Endothelial cell (in vitro differentiated cells): ENCODE measurements at regions not wholly inside any gene's neighbourhood (a gene's known extent, or its start where the extent isn't known, plus 50 kb on each side); places are given as distances from the start of the nearest gene placed in this dataset.

Source experiments
- DNase-seq: peaks from one replicate; pipeline ENCODE4 v3.0.0; 2021; ENCODE audit warnings: low spot score
- H3K27ac Mint-ChIP-seq: one replicate; pipeline ENCODE4 v1.8.0; 2021; ENCODE audit warnings: mixed read lengths, inconsistent platforms; ENCODE audit not compliant: unreplicated experiment
- H3K27me3 Mint-ChIP-seq: one replicate; pipeline ENCODE4 v1.8.0; 2021; ENCODE audit warnings: mild to moderate bottlenecking, moderate library complexity, mixed read lengths, inconsistent platforms; ENCODE audit not compliant: unreplicated experiment
- H3K36me3 Mint-ChIP-seq: one replicate; pipeline ENCODE4 v1.8.0; 2021; ENCODE audit warnings: mild to moderate bottlenecking, low read depth, mixed read lengths, inconsistent platforms; ENCODE audit not compliant: unreplicated experiment
- H3K4me1 Mint-ChIP-seq: one replicate; pipeline ENCODE4 v1.8.0; 2021; ENCODE audit warnings: mild to moderate bottlenecking, mixed read lengths, inconsistent platforms; ENCODE audit not compliant: unreplicated experiment
- H3K4me3 Mint-ChIP-seq: one replicate; pipeline ENCODE4 v1.8.0; 2021; ENCODE audit warnings: mild to moderate bottlenecking, mixed read lengths, inconsistent platforms; ENCODE audit not compliant: unreplicated experiment
- H3K9me3 Mint-ChIP-seq: one replicate; pipeline ENCODE4 v1.8.0; 2021; ENCODE audit warnings: mixed read lengths, inconsistent platforms; ENCODE audit not compliant: unreplicated experiment
- CTCF ChIP-seq: fragments of 200-600 bp; sonication (generic); IDR thresholded peaks from one replicate; pipeline ENCODE4 v1.5.0; 2021; ENCODE audit warnings: antibody characterized with exemption; ENCODE audit not compliant: unreplicated experiment

- Mint-ChIP-seq H3K9me3 (no peaks in the 10 kb centered on the region), H3K4me3 (no peak overlapping the region), H3K36me3 (no peaks in the 10 kb centered on the region), H3K4me1 (no peaks in the 10 kb centered on the region), H3K27ac (no peak overlapping the region), H3K27me3 (peaks cover 3% of the 10 kb centered on the region)
- no peak for DNase-seq
- no peak for TF ChIP-seq CTCF
These were observed 125.3 kb upstream of the STMND1 start for GRCh38 chr6:16976385-16977183.

DNA sequence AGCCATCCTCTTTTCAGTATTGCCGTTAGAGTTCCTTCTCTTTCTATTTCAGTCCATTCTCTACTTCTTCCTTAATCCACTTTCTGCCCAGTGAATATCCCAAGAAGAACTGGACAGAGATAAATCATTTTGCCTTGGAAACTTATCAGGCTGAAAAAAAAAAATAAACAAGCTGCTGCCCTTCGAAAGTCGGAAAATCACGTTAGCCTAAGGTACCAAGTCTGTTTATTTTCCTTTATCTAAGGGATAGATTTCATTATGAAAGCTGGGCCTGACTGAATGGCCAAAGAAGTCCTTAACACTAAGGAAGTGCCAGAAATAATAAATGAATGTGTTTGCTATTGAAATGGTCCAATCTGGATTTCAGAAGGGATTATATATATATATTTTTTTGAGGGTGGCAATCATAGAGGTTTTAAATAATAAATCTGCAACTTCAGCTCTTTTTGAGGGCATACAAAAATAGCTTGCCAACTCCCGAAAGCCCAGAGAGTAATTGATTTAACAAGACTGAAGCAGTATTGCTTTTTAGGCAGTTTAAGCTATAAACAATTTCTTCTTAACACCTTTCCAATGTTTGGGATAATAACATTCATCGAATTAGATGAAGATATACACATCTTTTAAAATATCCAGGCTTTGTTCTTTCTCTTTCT lies 127.0 kb upstream of the STMND1 start:
- no peak for DNase-seq
- Mint-ChIP-seq H3K9me3 (no peaks in the 10 kb centered on the region), H3K36me3 (no peaks in the 10 kb centered on the region), H3K4me1 (no peaks in the 10 kb centered on the region), H3K27ac (no peak overlapping the region), H3K27me3 (peaks cover 3% of the 10 kb centered on the region), H3K4me3 (no peak overlapping the region)
- no peak for TF ChIP-seq CTCF

- no peaks in the 10 kb centered on the region for H3K9me3 Mint-ChIP-seq
These were observed 127.5 kb upstream of the STMND1 start for GRCh38 chr6:16974387-16974673.

DNA sequence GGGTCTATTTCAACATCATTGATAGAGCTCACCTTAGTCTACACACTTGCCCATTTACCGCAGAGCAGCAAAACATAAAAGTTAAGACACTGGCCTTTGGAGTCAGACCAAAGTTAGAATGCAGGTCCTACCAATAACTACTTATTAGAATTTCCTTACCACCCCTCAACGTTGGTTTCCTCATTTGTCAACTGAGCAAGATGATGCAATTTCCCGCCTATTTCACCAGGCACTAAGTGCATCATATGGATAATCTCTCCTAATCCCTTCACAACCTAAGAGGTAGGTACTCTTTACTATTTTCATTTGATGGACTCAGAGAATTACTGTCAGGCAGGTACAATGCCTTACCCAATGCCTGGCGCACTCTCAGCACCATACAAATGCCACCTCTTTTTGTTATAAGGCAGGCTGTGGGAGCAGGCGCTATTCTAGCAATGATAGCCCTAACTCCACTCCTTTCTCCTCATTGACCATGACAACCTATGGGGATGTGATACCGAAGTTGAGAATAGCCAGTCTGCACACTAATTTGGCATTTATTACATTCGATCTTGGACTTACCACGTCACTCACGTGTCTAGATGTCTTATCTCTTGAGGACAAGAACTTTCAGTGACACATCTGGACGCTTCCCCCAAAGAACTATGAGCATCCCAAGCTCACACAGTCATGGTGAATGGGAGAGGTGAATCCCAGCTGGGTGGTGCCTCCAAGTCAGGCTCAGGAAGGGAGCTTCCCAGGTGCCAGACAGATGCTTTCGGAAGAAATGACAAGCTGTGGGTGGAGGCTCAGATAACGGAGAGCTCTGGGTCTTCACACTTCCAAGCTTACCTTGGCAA lies 128.1 kb upstream of the STMND1 start:
- no peak for TF ChIP-seq CTCF
- Mint-ChIP-seq H3K4me1 (no peaks in the 10 kb centered on the region), H3K36me3 (no peaks in the 10 kb centered on the region), H3K9me3 (no peaks in the 10 kb centered on the region), H3K4me3 (no peak overlapping the region), H3K27ac (no peak overlapping the region), H3K27me3 (peaks cover 3% of the 10 kb centered on the region)
- DNase-seq = no peak

More at GRCh38 chr6:16974387-16974673, 127.5 kb upstream of the STMND1 start:
- Mint-ChIP-seq H3K36me3 (no peaks in the 10 kb centered on the region), H3K4me3 (no peak overlapping the region), H3K27me3 (peaks cover 3% of the 10 kb centered on the region), H3K27ac (no peak overlapping the region), H3K4me1 (no peaks in the 10 kb centered on the region)
- DNase-seq = no peak
- TF ChIP-seq CTCF = no peak
